GM12878 (cell line): ENCODE measurements at regions not wholly inside any gene's neighbourhood (a gene's known extent, or its start where the extent isn't known, plus 50 kb on each side); places are given as distances from the start of the nearest gene placed in this dataset.

Source experiments
- ATAC-seq: fragments of 200-7000 bp; cut with Tn5 transposase; 3 replicates; pipeline ENCODE4 v1.9.1; 2020; ENCODE audit warnings: mild to moderate bottlenecking, moderate library complexity
- BruUV-seq: library from RNA; stranded (reverse); fragments of 400-500 nt; replicated peaks from 2 replicates; lab custom pipeline; 2021; lab: Mats Ljungman, UMichigan
- CTCF ChIA-PET: fragments of 300-600 bp; sonication (Branson Sonifier 250); formaldehyde crosslinking; extraction: SDS; loops from one replicate; lab custom pipeline; 2021; ENCODE audit warnings: inconsistent platforms; lab: Yijun Ruan, JAX
- POLR2A ChIA-PET: fragments of 350-600 bp; formaldehyde crosslinking; extraction: SDS; loops from one replicate; lab custom pipeline; 2021; ENCODE audit warnings: inconsistent platforms; lab: Charles Lee
- RAD21 ChIA-PET: fragments of 300-600 bp; sonication (Branson Sonifier 250); formaldehyde crosslinking; loops from one replicate; lab custom pipeline; 2023; ENCODE audit warnings: antibody characterized with exemption; ENCODE audit not compliant: unreplicated experiment; lab: Charles Lee
- SMC1A ChIA-PET: fragments of 300-600 bp; sonication (Branson Sonifier 250); formaldehyde crosslinking; loops from one replicate; lab custom pipeline; 2023; ENCODE audit not compliant: unreplicated experiment, uncharacterized antibody; lab: Charles Lee
- DNase-seq: peaks from one replicate; pipeline ENCODE4 v3.0.0-alpha.2; 2011; ENCODE audit warnings: low read depth, low spot score
- FAIRE-seq: peaks from 3 replicates; lab custom pipeline; 2011; peaks lifted over from hg19 to GRCh38; lab: Jason Lieb, UNC
- H2AFZ ChIP-seq: 2 replicates; pipeline ENCODE4 v1.6.0; 2011; ENCODE audit warnings: low read depth, low read length, control low read depth; ENCODE audit not compliant: control insufficient read depth
- H3K27ac ChIP-seq: 2 replicates; pipeline ENCODE4 v1.5.1; 2011; ENCODE audit warnings: control low read depth; ENCODE audit not compliant: control insufficient read depth, insufficient read depth
- H3K27me3 ChIP-seq, 2 experiments: replicated peaks in 1 of 2; 2 replicates each; pipeline versions ENCODE4 v1.6.0 to v1.6.1; 2011; ENCODE audit warnings: low read length in 1 of 2; ENCODE audit not compliant: control insufficient read depth in 2 of 2, insufficient read depth in 2 of 2
- H3K36me3 ChIP-seq, 2 experiments: 2 replicates each; pipeline ENCODE4 v1.5.1; 2011; ENCODE audit warnings: low read length in 1 of 2; ENCODE audit not compliant: control insufficient read depth in 2 of 2, insufficient read depth in 2 of 2
- H3K4me1 ChIP-seq: 2 replicates; pipeline ENCODE4 v1.6.1; 2011; ENCODE audit warnings: mild to moderate bottlenecking, low read length, moderate library complexity, mixed read lengths; ENCODE audit not compliant: control insufficient read depth, insufficient read depth
- H3K4me2 ChIP-seq: 2 replicates; pipeline ENCODE4 v1.6.0; 2011; ENCODE audit warnings: control low read depth; ENCODE audit not compliant: control insufficient read depth, insufficient read depth
- H3K4me3 ChIP-seq: fragments of 200-600 bp; sonication (generic); 2 replicates; pipeline ENCODE4 v1.5.1; 2016
- H3K79me2 ChIP-seq: 2 replicates; pipeline ENCODE4 v1.6.0; 2011; ENCODE audit warnings: low read length; ENCODE audit not compliant: control insufficient read depth, insufficient read depth
- H3K9ac ChIP-seq: 2 replicates; pipeline ENCODE4 v1.8.0; 2011; ENCODE audit warnings: low read length, control low read depth, mixed read lengths; ENCODE audit not compliant: control insufficient read depth, insufficient read depth
- H3K9me3 ChIP-seq: replicated peaks from 3 replicates; pipeline ENCODE4 v1.5.1; 2011; ENCODE audit warnings: mild to moderate bottlenecking, low read length; ENCODE audit not compliant: control insufficient read depth, insufficient read depth
- H4K20me1 ChIP-seq: 2 replicates; pipeline ENCODE4 v1.6.0; 2011; ENCODE audit not compliant: control insufficient read depth, insufficient read depth
- BACH1 ChIP-seq: fragments of 450-650 bp; IDR thresholded peaks from 2 replicates; pipeline ENCODE4 v1.6.1; 2017; ENCODE audit warnings: mild to moderate bottlenecking, borderline replicate concordance
- BMI1 ChIP-seq: fragments of 450-650 bp; IDR thresholded peaks from 2 replicates; pipeline ENCODE4 v1.6.1; 2016; ENCODE audit warnings: mild to moderate bottlenecking, moderate library complexity, borderline replicate concordance
- EGR1 ChIP-seq, 2 experiments: IDR thresholded peaks; 1 replicate in 1 of 2; 2 replicates in 1 of 2; pipeline ENCODE4 v1.6.1; 2011 to 2012; ENCODE audit warnings: low read depth in 2 of 2, low read length in 2 of 2, borderline replicate concordance in 1 of 2, mild to moderate bottlenecking in 1 of 2, moderate library complexity in 1 of 2
- HCFC1 ChIP-seq: fragments of 150-350 bp; IDR thresholded peaks from 2 replicates; pipeline ENCODE4 v1.6.1; 2014; ENCODE audit warnings: low read length
- HDAC6 ChIP-seq: fragments of 200-600 bp; sonication (generic); IDR thresholded peaks from one replicate; pipeline ENCODE4 v1.8.0; 2017; ENCODE audit warnings: antibody characterized with exemption; ENCODE audit not compliant: unreplicated experiment
- MEF2A ChIP-seq: IDR thresholded peaks from 2 replicates; pipeline ENCODE4 v1.6.1; 2011; ENCODE audit warnings: low read depth, mild to moderate bottlenecking, low read length, moderate library complexity; ENCODE audit not compliant: insufficient read depth
- NFYB ChIP-seq: IDR thresholded peaks from 2 replicates; pipeline ENCODE4 v1.6.1; 2011; ENCODE audit warnings: low read depth, mild to moderate bottlenecking, low read length, improper control_type of control experiment, moderate library complexity; ENCODE audit not compliant: insufficient read depth
- RB1 ChIP-seq: fragments of 450-650 bp; formaldehyde crosslinking; IDR thresholded peaks from 2 replicates; pipeline ENCODE4 v1.6.1; 2017; ENCODE audit warnings: mild to moderate bottlenecking, borderline replicate concordance
- RBBP5 ChIP-seq: fragments of 200-600 bp; sonication (generic); conservative IDR thresholded peaks from 2 replicates; pipeline ENCODE4 v1.6.1; 2016
- SPI1 ChIP-seq: IDR thresholded peaks from 2 replicates; pipeline ENCODE4 v1.6.1; 2011; ENCODE audit warnings: low read depth, mild to moderate bottlenecking, low read length, moderate library complexity, borderline replicate concordance; ENCODE audit not compliant: insufficient read depth
- STAT3 ChIP-seq: IDR thresholded peaks from 2 replicates; pipeline ENCODE4 v1.6.1; 2011; ENCODE audit warnings: low read depth, low read length, improper control_type of control experiment
- TAF1 ChIP-seq: IDR thresholded peaks from 2 replicates; pipeline ENCODE4 v1.6.1; 2011; ENCODE audit warnings: mild to moderate bottlenecking, low read depth, low read length, borderline replicate concordance
- TARDBP ChIP-seq: IDR thresholded peaks from 2 replicates; pipeline ENCODE4 v1.6.1; 2016; ENCODE audit warnings: borderline replicate concordance
- USF1 ChIP-seq: IDR thresholded peaks from 2 replicates; pipeline ENCODE4 v1.6.1; 2011; ENCODE audit warnings: borderline replicate concordance, low read depth, mild to moderate bottlenecking, moderate library complexity, mixed read lengths, low read length; ENCODE audit not compliant: insufficient read depth; ENCODE audit errors: extremely low read length
- YBX1 ChIP-seq: fragments of 450-650 bp; IDR thresholded peaks from 2 replicates; pipeline ENCODE4 v1.6.1; 2016; ENCODE audit warnings: antibody characterized with exemption
- WGBS: methylation state at CpG from one replicate; pipeline ENCODE4 v1.1.6; 2016; ENCODE audit warnings: low lambda C conversion rate; ENCODE audit not compliant: insufficient replicate concordance, insufficient coverage; ENCODE audit errors: missing lambda C conversion rate; 5-methylcytosine and 5-hydroxymethylcytosine counted together
- in situ Hi-C: fragments of 300-500 bp; cut with MboI; formaldehyde crosslinking; loops from 9 replicates; pipeline ENCODE4 v1.14.3; 2018; ENCODE audit warnings: mixed read lengths
- intact Hi-C: fragments of 100-400 bp; cut with micrococcal nuclease; formaldehyde crosslinking; loops from one replicate; pipeline ENCODE4 v1.14.2; 2022; ENCODE audit not compliant: unreplicated experiment
- TF ChIP-seq, protein P1 (sequence below): IDR thresholded peaks from 2 replicates; pipeline ENCODE4 v1.6.1; 2012; ENCODE audit warnings: low read depth, low read length, improper control_type of control experiment
- TF ChIP-seq, protein P2 (sequence below): IDR thresholded peaks from 2 replicates; pipeline ENCODE4 v1.6.1; 2011; ENCODE audit warnings: low read depth, mild to moderate bottlenecking, low read length, moderate library complexity, borderline replicate concordance; ENCODE audit errors: extremely low read depth

- Histone ChIP-seq H3K36me3 (no peaks in the 10 kb centered on the region), H3K79me2 (no peaks in the 10 kb centered on the region), H3K27me3 (no peaks in the 10 kb centered on the region), H3K4me2 (no peak overlapping the region), H3K4me1 (no peaks in the 10 kb centered on the region), H4K20me1 (no peaks in the 10 kb centered on the region), H3K27ac (no peak overlapping the region), H3K9me3 (no peaks in the 10 kb centered on the region), H3K9ac (no peak overlapping the region), H3K4me3 (no peak overlapping the region), H2AFZ (no peak overlapping the region)
- no peak for DNase-seq
- ChIA-PET SMC1A (no interaction called here), CTCF (no interaction called here), RAD21 (interaction anchor here (1.1 kb wide), 1 partner anchor 10 kb away, joined by 5 read pairs; no protein-coding TSS in a partner anchor), POLR2A (no interaction called here)
- BruUV-seq = no TSS peak
- in situ Hi-C loops (no loop called here), intact Hi-C loops (no loop called here)
- TF ChIP-seq HCFC1 = no peak
- TF ChIP-seq, protein P1, sequence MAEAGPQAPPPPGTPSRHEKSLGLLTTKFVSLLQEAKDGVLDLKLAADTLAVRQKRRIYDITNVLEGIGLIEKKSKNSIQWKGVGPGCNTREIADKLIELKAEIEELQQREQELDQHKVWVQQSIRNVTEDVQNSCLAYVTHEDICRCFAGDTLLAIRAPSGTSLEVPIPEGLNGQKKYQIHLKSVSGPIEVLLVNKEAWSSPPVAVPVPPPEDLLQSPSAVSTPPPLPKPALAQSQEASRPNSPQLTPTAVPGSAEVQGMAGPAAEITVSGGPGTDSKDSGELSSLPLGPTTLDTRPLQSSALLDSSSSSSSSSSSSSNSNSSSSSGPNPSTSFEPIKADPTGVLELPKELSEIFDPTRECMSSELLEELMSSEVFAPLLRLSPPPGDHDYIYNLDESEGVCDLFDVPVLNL = no peak
- TF ChIP-seq MEF2A = no peak
- no peak for TF ChIP-seq TAF1
- WGBS = 23% methylated on average over 2 of the region's 2 CpGs
- FAIRE-seq = no peak
- ATAC-seq = no peak
Measured at GRCh38 chr4:24146127-24146526, 256.3 kb upstream of the PPARGC1A start.

- DNase-seq (no peak), ATAC-seq (no peak), FAIRE-seq (no peak)
- Histone ChIP-seq H3K4me1 (no peaks in the 10 kb centered on the region), H4K20me1 (no peaks in the 10 kb centered on the region), H2AFZ (no peak overlapping the region), H3K9ac (no peak overlapping the region), H3K79me2 (no peaks in the 10 kb centered on the region), H3K36me3 (no peaks in the 10 kb centered on the region), H3K4me2 (no peak overlapping the region), H3K4me3 (no peak overlapping the region), H3K27me3 (no peaks in the 10 kb centered on the region), H3K9me3 (no peaks in the 10 kb centered on the region), H3K27ac (no peak overlapping the region)
- intact Hi-C loops (no loop called here), in situ Hi-C loops (no loop called here)
- BruUV-seq = no TSS peak
- TF ChIP-seq BMI1 (no peak), USF1 (no peak), MEF2A (no peak), NFYB (no peak), RBBP5 (no peak), HDAC6 (no peak), TARDBP (no peak), BACH1 (no peak), SPI1 (no peak), EGR1 (IDR thresholded peaks at IDR 0.05; ENCODE audit: borderline replicate concordance in 1 of 2, low read depth in 2 of 2, low read length in 2 of 2) (no peak), STAT3 (no peak), RB1 (no peak), YBX1 (no peak)
- TF ChIP-seq, protein P2, sequence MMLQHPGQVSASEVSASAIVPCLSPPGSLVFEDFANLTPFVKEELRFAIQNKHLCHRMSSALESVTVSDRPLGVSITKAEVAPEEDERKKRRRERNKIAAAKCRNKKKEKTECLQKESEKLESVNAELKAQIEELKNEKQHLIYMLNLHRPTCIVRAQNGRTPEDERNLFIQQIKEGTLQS = no peak
- ChIA-PET CTCF (no interaction called here), POLR2A (no interaction called here), SMC1A (no interaction called here), RAD21 (no interaction called here)
- WGBS = 17% methylated on average over 6 of the region's 6 CpGs
Measured at GRCh38 chr4:24145591-24145990, 255.7 kb upstream of the PPARGC1A start.
